Spleen (tissue), 11 donors: ENCODE measurements at regions not wholly inside any gene's neighbourhood (a gene's known extent, or its start where the extent isn't known, plus 50 kb on each side); places are given as distances from the start of the nearest gene placed in this dataset.

Experiments used
- DNase-seq: peaks from one replicate; pipeline ENCODE4 v3.0.0-alpha.2; 2020
- H3K27ac ChIP-seq, 8 donors: fragments of 200-600 bp; sonication (generic) in 7 of 8; 1 replicate in 4 of 8; 2 replicates in 4 of 8; pipeline versions ENCODE4 v1.5.0 to v1.8.0; 2016 to 2021; ENCODE audit warnings: inconsistent platforms in 4 of 8, mild to moderate bottlenecking in 4 of 8, moderate library complexity in 1 of 8
- H3K27me3 ChIP-seq, 7 donors: fragments of 200-600 bp; sonication (generic) in 6 of 7; replicated peaks in 1 of 7; 1 replicate in 4 of 7; 2 replicates in 3 of 7; pipeline versions ENCODE4 v1.5.0 to v1.8.0; 2016 to 2021; ENCODE audit warnings: inconsistent platforms in 3 of 7, mild to moderate bottlenecking in 1 of 7
- H3K36me3 ChIP-seq, 6 donors: fragments of 200-600 bp; sonication (generic) in 5 of 6; 1 replicate in 4 of 6; 2 replicates in 2 of 6; pipeline versions ENCODE4 v1.5.0 to v1.8.0; 2016 to 2021; ENCODE audit warnings: inconsistent platforms in 2 of 6
- H3K4me1 ChIP-seq, 6 donors: fragments of 200-600 bp; sonication (generic) in 5 of 6; 1 replicate in 3 of 6; 2 replicates in 3 of 6; pipeline versions ENCODE4 v1.5.0 to v1.8.0; 2016 to 2021; ENCODE audit warnings: inconsistent platforms in 3 of 6
- H3K4me3 ChIP-seq, 8 donors: fragments of 200-600 bp; sonication (generic) in 7 of 8; 1 replicate in 4 of 8; 2 replicates in 4 of 8; pipeline versions ENCODE4 v1.5.0 to v1.8.0; 2016 to 2021; ENCODE audit warnings: inconsistent platforms in 4 of 8, mild to moderate bottlenecking in 4 of 8, moderate library complexity in 2 of 8
- H3K9me3 ChIP-seq, 8 donors: fragments of 200-600 bp; sonication (generic) in 7 of 8; 1 replicate in 4 of 8; 2 replicates in 4 of 8; pipeline versions ENCODE4 v1.5.0 to v1.8.0; 2016 to 2021; ENCODE audit warnings: inconsistent platforms in 4 of 8
- CTCF ChIP-seq, 11 experiments: fragments of 200-600 bp in 7 of 11; fragments of 450-650 bp in 4 of 11; sonication (generic) in 4 of 11; IDR thresholded peaks in 8 of 11; conservative IDR thresholded peaks in 3 of 11; 1 replicate in 7 of 11; 2 replicates in 4 of 11; pipeline versions ENCODE4 v1.4.0 to v1.8.0; 2016 to 2021; ENCODE audit warnings: antibody characterized with exemption in 11 of 11, inconsistent platforms in 4 of 11, mild to moderate bottlenecking in 1 of 11
- POLR2A ChIP-seq, 3 donors: fragments of 450-650 bp; IDR thresholded peaks; one replicate each; pipeline ENCODE4 v1.5.1; 2017; ENCODE audit warnings: antibody characterized with exemption in 3 of 3, mild to moderate bottlenecking in 1 of 3
- POLR2AphosphoS5 ChIP-seq, 3 donors: sonication (generic); formaldehyde crosslinking; IDR thresholded peaks; one replicate each; pipeline ENCODE4 v1.5.1; 2017; ENCODE audit warnings: antibody characterized with exemption in 3 of 3
- WGBS, 5 donors: extraction: QIAGEN DNeasy Blood & Tissue Kit in 3 of 5; methylation state at CpG; one replicate each; pipeline versions ENCODE4 v1.1.5 to v1.1.7; 2013 to 2018; 5-methylcytosine and 5-hydroxymethylcytosine counted together
- intact Hi-C: fragments of 100-400 bp; cut with DNase I; formaldehyde crosslinking; loops from one replicate; pipeline ENCODE4 v1.15.0; 2023; ENCODE audit warnings: low total_unique reads
- donor health status: healthy with polysubstance abuse.
- donor health status: DM: no; HTN: no; CAD: no; lungs with moderate emphysema.
- donor health status: DM: no; HTN: no; CAD: no.
- donor health status: Bipolar disorder and iron deficiency.
- donor health status: healthy.
- donor health status: DM: no; HTN: no; CAD: no.
- donor health status: DM: yes; HTN: yes; CAD: no.

GRCh38 chr13:71087006-71087405 is 780.0 kb downstream of the DACH1 start:
- H3K4me3 ChIP-seq, result no peak overlapping the region
- TF ChIP-seq POLR2A (IDR thresholded peaks at IDR 0.05) (no peak), POLR2AphosphoS5 (IDR thresholded peaks at IDR 0.05) (no peak), CTCF (IDR thresholded peaks at IDR 0.05 in 8 of 11, conservative IDR thresholded peaks at IDR 0.05 in 3 of 11) (no peak)
- H3K27ac ChIP-seq, result no peak overlapping the region
- WGBS, 5 donors, result 65 to 83% (median 79%) methylated on average over 2 of the region's 2 CpGs
- no peaks in the 10 kb centered on the region for H3K36me3 ChIP-seq
- H3K27me3 ChIP-seq, result no peaks in the 10 kb centered on the region
- H3K9me3 ChIP-seq, result peaks cover 0 to 9% (median 0%) of the 10 kb centered on the region in 8 donors
- intact Hi-C loops, result no loop called here
- no peak for DNase-seq
- H3K4me1 ChIP-seq, result no peaks in the 10 kb centered on the region

GRCh38 chr13:71082631-71083030 is 784.4 kb downstream of the DACH1 start:
- H3K27ac ChIP-seq, result no peak overlapping the region
- H3K27me3 ChIP-seq, result no peaks in the 10 kb centered on the region
- intact Hi-C loops, result no loop called here
- peaks cover 0 to 8% (median 0%) of the 10 kb centered on the region in 8 donors for H3K9me3 ChIP-seq
- no peaks in the 10 kb centered on the region for H3K36me3 ChIP-seq
- no peaks in the 10 kb centered on the region for H3K4me1 ChIP-seq
- no peak overlapping the region for H3K4me3 ChIP-seq
- no peak for DNase-seq
- TF ChIP-seq POLR2AphosphoS5 (IDR thresholded peaks at IDR 0.05) (no peak), POLR2A (IDR thresholded peaks at IDR 0.05) (no peak), CTCF (IDR thresholded peaks at IDR 0.05 in 8 of 11, conservative IDR thresholded peaks at IDR 0.05 in 3 of 11) (no peak)
- WGBS, 5 donors, result 63 to 84% (median 72%) methylated on average over 1 of the region's 1 CpG

GRCh38 chr13:71079638-71080037 is 787.4 kb downstream of the DACH1 start:
- DNase-seq, result no peak
- H3K4me3 ChIP-seq, result no peak overlapping the region
- no peak overlapping the region for H3K27ac ChIP-seq
- intact Hi-C loops, result no loop called here
- no peaks in the 10 kb centered on the region for H3K4me1 ChIP-seq
- TF ChIP-seq POLR2AphosphoS5 (IDR thresholded peaks at IDR 0.05) (no peak), POLR2A (IDR thresholded peaks at IDR 0.05) (no peak), CTCF (IDR thresholded peaks at IDR 0.05 in 8 of 11, conservative IDR thresholded peaks at IDR 0.05 in 3 of 11) (no peak)
- H3K9me3 ChIP-seq, result no peaks in the 10 kb centered on the region
- no peaks in the 10 kb centered on the region for H3K27me3 ChIP-seq
- H3K36me3 ChIP-seq, result no peaks in the 10 kb centered on the region

GRCh38 chr13:71068041-71068440 is 799.0 kb downstream of the DACH1 start:
- Histone ChIP-seq H3K27ac (no peak overlapping the region), H3K4me1 (no peaks in the 10 kb centered on the region), H3K9me3 (peaks cover 0 to 10% (median 4%) of the 10 kb centered on the region in 8 donors), H3K27me3 (no peaks in the 10 kb centered on the region), H3K36me3 (no peaks in the 10 kb centered on the region), H3K4me3 (no peak overlapping the region)
- TF ChIP-seq POLR2A (IDR thresholded peaks at IDR 0.05) (no peak), POLR2AphosphoS5 (IDR thresholded peaks at IDR 0.05) (no peak), CTCF (IDR thresholded peaks at IDR 0.05 in 8 of 11, conservative IDR thresholded peaks at IDR 0.05 in 3 of 11) (no peak)
- intact Hi-C loops, result no loop called here
- DNase-seq, result no peak
- 75 to 87% (median 87%) methylated on average over 3 of the region's 3 CpGs for WGBS, 5 donors
